IgD-negative memory B cell (primary cell): ENCODE measurements at regions not wholly inside any gene's neighbourhood (a gene's known extent, or its start where the extent isn't known, plus 50 kb on each side); places are given as distances from the start of the nearest gene placed in this dataset.
"Not testable (repeated sequence)": the region's sequence is repeated elsewhere in the genome, so short reads cannot be mapped to it uniquely, and the experiment has no call there.

Experiments
- H3K27ac Mint-ChIP-seq, 3 donors: one replicate each; pipeline ENCODE4 v1.8.0; 2020 to 2022; ENCODE audit warnings: mild to moderate bottlenecking in 3 of 3, mixed read lengths in 3 of 3, moderate library complexity in 1 of 3
- H3K27me3 Mint-ChIP-seq: one replicate; pipeline ENCODE4 v1.8.0; 2021; ENCODE audit warnings: mixed read lengths
- H3K36me3 Mint-ChIP-seq: one replicate; pipeline ENCODE4 v1.8.0; 2020; ENCODE audit warnings: mild to moderate bottlenecking, mixed read lengths
- H3K4me1 Mint-ChIP-seq, 3 donors: one replicate each; pipeline ENCODE4 v1.8.0; 2020 to 2022; ENCODE audit warnings: mixed read lengths in 3 of 3, mild to moderate bottlenecking in 1 of 3
- H3K4me3 Mint-ChIP-seq, 4 donors: one replicate each; pipeline ENCODE4 v1.8.0; 2020 to 2022; ENCODE audit warnings: mild to moderate bottlenecking in 4 of 4, mixed read lengths in 4 of 4, moderate library complexity in 3 of 4
- H3K9me3 Mint-ChIP-seq, 3 donors: one replicate each; pipeline ENCODE4 v1.8.0; 2020 to 2021; ENCODE audit warnings: mixed read lengths in 3 of 3, mild to moderate bottlenecking in 1 of 3

GRCh38 chr6:168817558-168818159 is 376.7 kb downstream of the SMOC2 start:
- Mint-ChIP-seq H3K27ac (no peak overlapping the region), H3K4me1 (no peaks in the 10 kb centered on the region), H3K36me3 (no peaks in the 10 kb centered on the region), H3K27me3 (peaks cover 3% of the 10 kb centered on the region), H3K9me3 (peaks cover 0 to 11% (median 7%) of the 10 kb centered on the region in 3 donors), H3K4me3 (peak overlapping the region in 1 of 4 donors; percentile 38)

- Mint-ChIP-seq H3K4me1 (no peaks in the 10 kb centered on the region), H3K36me3 (no peaks in the 10 kb centered on the region), H3K4me3 (no peak overlapping the region), H3K9me3 (peaks cover 0 to 10% (median 7%) of the 10 kb centered on the region in 3 donors), H3K27ac (no peak overlapping the region), H3K27me3 (peaks cover 4% of the 10 kb centered on the region)
Measured at GRCh38 chr6:168815229-168815628, 374.2 kb downstream of the SMOC2 start.

- H3K27ac Mint-ChIP-seq = peak overlapping the region in 1 of 3 donors; percentile 3
- no peaks in the 10 kb centered on the region for H3K4me1 Mint-ChIP-seq
- H3K27me3 Mint-ChIP-seq = peaks cover 1% of the 10 kb centered on the region
- no peak overlapping the region for H3K4me3 Mint-ChIP-seq
- no peaks in the 10 kb centered on the region for H3K36me3 Mint-ChIP-seq
- H3K9me3 Mint-ChIP-seq = peaks cover 1 to 3% (median 2%) of the 10 kb centered on the region in 3 donors
Measured at GRCh38 chr6:168808232-168808631, 367.2 kb downstream of the SMOC2 start.

GRCh38 chr6:168804331-168804730 is 363.3 kb downstream of the SMOC2 start:
- Mint-ChIP-seq H3K27ac (no peak overlapping the region), H3K4me1 (no peaks in the 10 kb centered on the region), H3K27me3 (no peaks in the 10 kb centered on the region), H3K9me3 (peaks cover 1 to 15% (median 4%) of the 10 kb centered on the region in 3 donors), H3K4me3 (no peak overlapping the region), H3K36me3 (no peaks in the 10 kb centered on the region)

GRCh38 chr6:168803874-168804273 is 362.9 kb downstream of the SMOC2 start:
- Mint-ChIP-seq H3K4me1 (no peaks in the 10 kb centered on the region), H3K4me3 (no peak overlapping the region), H3K36me3 (no peaks in the 10 kb centered on the region), H3K27me3 (no peaks in the 10 kb centered on the region), H3K27ac (no peak overlapping the region), H3K9me3 (peaks cover 1 to 15% (median 4%) of the 10 kb centered on the region in 3 donors)

- Mint-ChIP-seq H3K9me3 (peaks cover 2 to 11% (median 3%) of the 10 kb centered on the region in 3 donors), H3K27me3 (peaks cover 4% of the 10 kb centered on the region), H3K27ac (no peak overlapping the region), H3K4me3 (no peak overlapping the region), H3K4me1 (no peaks in the 10 kb centered on the region), H3K36me3 (no peaks in the 10 kb centered on the region)
Measured at GRCh38 chr6:168799067-168799466, 358.1 kb downstream of the SMOC2 start.

GRCh38 chr6:168796106-168796505 is 355.1 kb downstream of the SMOC2 start:
- Mint-ChIP-seq H3K36me3 (peaks cover 3% of the 10 kb centered on the region), H3K9me3 (peaks cover 0 to 6% (median 3%) of the 10 kb centered on the region in 3 donors), H3K4me3 (no peak overlapping the region), H3K4me1 (no peaks in the 10 kb centered on the region), H3K27ac (no peak overlapping the region), H3K27me3 (peaks cover 4% of the 10 kb centered on the region)

- not testable (repeated sequence) for H3K27me3 Mint-ChIP-seq, H3K4me1 Mint-ChIP-seq, H3K4me3 Mint-ChIP-seq, H3K9me3 Mint-ChIP-seq, H3K36me3 Mint-ChIP-seq
- peak overlapping the region in 1 of 3 donors; percentile 71 for H3K27ac Mint-ChIP-seq
Measured at GRCh38 chr6:168795611-168796010, 354.6 kb downstream of the SMOC2 start.

- peaks cover 3% of the 10 kb centered on the region for H3K36me3 Mint-ChIP-seq
- H3K9me3 Mint-ChIP-seq = peaks cover 0 to 3% (median 0%) of the 10 kb centered on the region in 3 donors
- H3K4me3 Mint-ChIP-seq = no peak overlapping the region
- H3K27ac Mint-ChIP-seq = no peak overlapping the region
- no peaks in the 10 kb centered on the region for H3K4me1 Mint-ChIP-seq
- H3K27me3 Mint-ChIP-seq = peaks cover 4% of the 10 kb centered on the region
Measured at GRCh38 chr6:168794491-168794890, 353.5 kb downstream of the SMOC2 start.

GRCh38 chr6:168793649-168794048 is 352.7 kb downstream of the SMOC2 start:
- peaks cover 3% of the 10 kb centered on the region for H3K36me3 Mint-ChIP-seq
- no peaks in the 10 kb centered on the region for H3K4me1 Mint-ChIP-seq
- peaks cover 0 to 3% (median 0%) of the 10 kb centered on the region in 3 donors for H3K9me3 Mint-ChIP-seq
- H3K4me3 Mint-ChIP-seq = no peak overlapping the region
- peaks cover 4% of the 10 kb centered on the region for H3K27me3 Mint-ChIP-seq
- H3K27ac Mint-ChIP-seq = no peak overlapping the region

GRCh38 chr6:168791917-168792316 is 350.9 kb downstream of the SMOC2 start:
- Mint-ChIP-seq H3K27ac (peak overlapping the region in 1 of 3 donors; percentile 43), H3K36me3 (peaks cover 3% of the 10 kb centered on the region), H3K27me3 (peaks cover 4% of the 10 kb centered on the region), H3K4me1 (no peaks in the 10 kb centered on the region), H3K4me3 (no peak overlapping the region), H3K9me3 (peaks cover 0 to 3% (median 0%) of the 10 kb centered on the region in 3 donors)

- Mint-ChIP-seq H3K27me3 (no peaks in the 10 kb centered on the region), H3K4me1 (no peaks in the 10 kb centered on the region), H3K27ac (no peak overlapping the region), H3K9me3 (peaks cover 0 to under 1% (median 0%) of the 10 kb centered on the region in 3 donors), H3K36me3 (peaks cover 3% of the 10 kb centered on the region), H3K4me3 (no peak overlapping the region)
Measured at GRCh38 chr6:168789699-168790098, 348.7 kb downstream of the SMOC2 start.

- no peaks in the 10 kb centered on the region for H3K9me3 Mint-ChIP-seq
- no peaks in the 10 kb centered on the region for H3K36me3 Mint-ChIP-seq
- no peak overlapping the region for H3K4me3 Mint-ChIP-seq
- no peak overlapping the region for H3K27ac Mint-ChIP-seq
- H3K27me3 Mint-ChIP-seq = no peaks in the 10 kb centered on the region
- no peaks in the 10 kb centered on the region for H3K4me1 Mint-ChIP-seq
Measured at GRCh38 chr6:168785720-168786511, 344.9 kb downstream of the SMOC2 start.

GRCh38 chr6:168784426-168784825 is 343.4 kb downstream of the SMOC2 start:
- Mint-ChIP-seq H3K4me3 (no peak overlapping the region), H3K9me3 (peaks cover 0 to 2% (median 0%) of the 10 kb centered on the region in 3 donors), H3K36me3 (no peaks in the 10 kb centered on the region), H3K27ac (no peak overlapping the region), H3K27me3 (no peaks in the 10 kb centered on the region), H3K4me1 (no peaks in the 10 kb centered on the region)

GRCh38 chr6:168783720-168784119 is 342.7 kb downstream of the SMOC2 start:
- Mint-ChIP-seq H3K4me3 (no peak overlapping the region), H3K36me3 (no peaks in the 10 kb centered on the region), H3K27me3 (no peaks in the 10 kb centered on the region), H3K4me1 (no peaks in the 10 kb centered on the region), H3K9me3 (peaks cover 0 to 4% (median 2%) of the 10 kb centered on the region in 3 donors), H3K27ac (no peak overlapping the region)
